WTC11 (cell line): ENCODE measurements at regions not wholly inside any gene's neighbourhood (a gene's known extent, or its start where the extent isn't known, plus 50 kb on each side); places are given as distances from the start of the nearest gene placed in this dataset.

Source experiments
- ATAC-seq: fragments of 200-7000 bp; cut with Tn5 transposase; 2 replicates; pipeline ENCODE4 v1.10.0; 2021; ENCODE audit warnings: mild to moderate bottlenecking, moderate library complexity
- CTCF ChIA-PET: fragments of 300-600 bp; sonication (Branson Sonifier 250); formaldehyde crosslinking; loops from one replicate; lab custom pipeline; 2021; ENCODE audit warnings: antibody characterized with exemption; lab: Charles Lee
- POLR2A ChIA-PET: fragments of 350-600 bp; sonication (Branson Sonifier 250); formaldehyde crosslinking; loops from one replicate; lab custom pipeline; 2021; ENCODE audit warnings: antibody characterized with exemption; lab: Charles Lee
- DNase-seq: peaks from one replicate; pipeline ENCODE4 v3.0.0; 2021; ENCODE audit warnings: low spot score
- H3K27ac Mint-ChIP-seq: 2 replicates; pipeline ENCODE4 v1.8.0; 2021; ENCODE audit warnings: mixed read lengths
- H3K27me3 Mint-ChIP-seq: 2 replicates; pipeline ENCODE4 v1.8.0; 2021; ENCODE audit warnings: low read depth, mild to moderate bottlenecking, moderate library complexity, mixed read lengths
- H3K36me3 Mint-ChIP-seq: 2 replicates; pipeline ENCODE4 v1.8.0; 2021; ENCODE audit warnings: mixed read lengths
- H3K4me1 Mint-ChIP-seq: 2 replicates; pipeline ENCODE4 v1.8.0; 2022; ENCODE audit warnings: mixed read lengths
- H3K4me3 Mint-ChIP-seq: 2 replicates; pipeline ENCODE4 v1.8.0; 2021; ENCODE audit warnings: mild to moderate bottlenecking, moderate library complexity, mixed read lengths
- H3K9me3 Mint-ChIP-seq: 2 replicates; pipeline ENCODE4 v1.8.0; 2021; ENCODE audit warnings: mixed read lengths
- CDX4 ChIP-seq: fragments of 250-450 bp; sonication (Bioruptor Pico); IDR thresholded peaks from 2 replicates; pipeline ENCODE4 v1.9.0; 2021; ENCODE audit warnings: moderate library complexity, mild to moderate bottlenecking, inconsistent platforms, borderline replicate concordance
- ELF4 ChIP-seq: sonication (generic); formaldehyde crosslinking; IDR thresholded peaks from 2 replicates; pipeline ENCODE4 v1.8.1; 2022; ENCODE audit warnings: low read depth, mild to moderate bottlenecking, moderate library complexity, missing genetic modification reagents
- ERG ChIP-seq: fragments of 250-450 bp; sonication (Bioruptor Pico); IDR thresholded peaks from 2 replicates; pipeline ENCODE4 v1.8.0; 2021; ENCODE audit warnings: mild to moderate bottlenecking
- ETV6 ChIP-seq: sonication (generic); formaldehyde crosslinking; IDR thresholded peaks from 2 replicates; pipeline ENCODE4 v1.8.1; 2022; ENCODE audit warnings: mild to moderate bottlenecking, missing genetic modification reagents
- GTF2I ChIP-seq: fragments of 250-450 bp; sonication (Bioruptor Pico); conservative IDR thresholded peaks from 2 replicates; pipeline ENCODE4 v1.4.0; 2021; ENCODE audit warnings: mild to moderate bottlenecking
- JAZF1 ChIP-seq: fragments of 250-450 bp; sonication (Bioruptor Pico); IDR thresholded peaks from 2 replicates; pipeline ENCODE4 v1.9.0; 2021; ENCODE audit warnings: moderate library complexity, mild to moderate bottlenecking, inconsistent platforms
- MYBL2 ChIP-seq: sonication (generic); formaldehyde crosslinking; IDR thresholded peaks from 2 replicates; pipeline ENCODE4 v1.8.1; 2023; ENCODE audit warnings: mild to moderate bottlenecking, moderate library complexity, missing genetic modification reagents
- NFE2L1 ChIP-seq: sonication (generic); formaldehyde crosslinking; IDR thresholded peaks from 2 replicates; pipeline ENCODE4 v1.8.1; 2023; ENCODE audit warnings: missing genetic modification reagents
- NFYB ChIP-seq: sonication (generic); formaldehyde crosslinking; conservative IDR thresholded peaks from 2 replicates; pipeline ENCODE4 v1.8.0; 2022; ENCODE audit warnings: low read depth, missing genetic modification reagents
- SOX15 ChIP-seq: fragments of 250-450 bp; sonication (Bioruptor Pico); IDR thresholded peaks from 2 replicates; pipeline ENCODE4 v1.9.0; 2021; ENCODE audit warnings: mild to moderate bottlenecking
- TEAD4 ChIP-seq: sonication (generic); formaldehyde crosslinking; IDR thresholded peaks from 2 replicates; pipeline ENCODE4 v1.8.0; 2022; ENCODE audit warnings: mild to moderate bottlenecking, missing genetic modification reagents
- ZBTB21 ChIP-seq: sonication (generic); formaldehyde crosslinking; IDR thresholded peaks from 2 replicates; pipeline ENCODE4 v1.8.1; 2023; ENCODE audit warnings: mild to moderate bottlenecking, missing genetic modification reagents, borderline replicate concordance
- ZSCAN18 ChIP-seq: fragments of 250-450 bp; sonication (Bioruptor Pico); IDR thresholded peaks from 2 replicates; pipeline ENCODE4 v2.1.2; 2022; ENCODE audit warnings: mild to moderate bottlenecking, moderate library complexity
- TF ChIP-seq, protein P1 (sequence below): fragments of 250-450 bp; sonication (Bioruptor Pico); IDR thresholded peaks from 2 replicates; pipeline ENCODE4 v1.9.0; 2021; ENCODE audit warnings: mild to moderate bottlenecking
- TF ChIP-seq, protein P2 (sequence below): sonication (generic); formaldehyde crosslinking; IDR thresholded peaks from 2 replicates; pipeline ENCODE4 v1.8.1; 2023; ENCODE audit warnings: mild to moderate bottlenecking, missing genetic modification reagents
- TF ChIP-seq, protein P3 (sequence below): fragments of 250-450 bp; sonication (Bioruptor Pico); conservative IDR thresholded peaks from 2 replicates; pipeline ENCODE4 v1.9.0; 2021; ENCODE audit warnings: mild to moderate bottlenecking
- TF ChIP-seq, protein P4 (sequence below): sonication (generic); formaldehyde crosslinking; IDR thresholded peaks from 2 replicates; pipeline ENCODE4 v1.8.1; 2022; ENCODE audit warnings: mild to moderate bottlenecking, missing genetic modification reagents, moderate library complexity, borderline replicate concordance

DNA sequence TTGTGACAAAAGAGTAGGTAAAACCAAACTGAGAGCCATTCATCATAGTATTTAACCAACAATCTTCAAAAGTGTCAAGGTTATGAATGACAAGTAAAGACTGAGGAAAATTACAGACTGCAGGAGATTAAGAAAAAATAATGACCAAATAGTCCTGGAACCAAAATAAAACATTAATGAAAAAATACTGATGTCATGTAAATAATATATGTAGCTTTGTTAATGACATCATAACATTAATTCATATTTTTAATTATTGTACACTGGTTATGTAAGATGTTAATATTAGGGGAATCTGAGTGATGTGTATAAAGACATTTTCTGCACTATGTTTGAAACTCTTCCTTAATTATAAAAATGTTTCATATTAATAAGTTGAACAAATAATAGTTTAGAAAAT, 436.7 kb downstream of the CYLC2 start (continued):
- TF ChIP-seq, protein P1, sequence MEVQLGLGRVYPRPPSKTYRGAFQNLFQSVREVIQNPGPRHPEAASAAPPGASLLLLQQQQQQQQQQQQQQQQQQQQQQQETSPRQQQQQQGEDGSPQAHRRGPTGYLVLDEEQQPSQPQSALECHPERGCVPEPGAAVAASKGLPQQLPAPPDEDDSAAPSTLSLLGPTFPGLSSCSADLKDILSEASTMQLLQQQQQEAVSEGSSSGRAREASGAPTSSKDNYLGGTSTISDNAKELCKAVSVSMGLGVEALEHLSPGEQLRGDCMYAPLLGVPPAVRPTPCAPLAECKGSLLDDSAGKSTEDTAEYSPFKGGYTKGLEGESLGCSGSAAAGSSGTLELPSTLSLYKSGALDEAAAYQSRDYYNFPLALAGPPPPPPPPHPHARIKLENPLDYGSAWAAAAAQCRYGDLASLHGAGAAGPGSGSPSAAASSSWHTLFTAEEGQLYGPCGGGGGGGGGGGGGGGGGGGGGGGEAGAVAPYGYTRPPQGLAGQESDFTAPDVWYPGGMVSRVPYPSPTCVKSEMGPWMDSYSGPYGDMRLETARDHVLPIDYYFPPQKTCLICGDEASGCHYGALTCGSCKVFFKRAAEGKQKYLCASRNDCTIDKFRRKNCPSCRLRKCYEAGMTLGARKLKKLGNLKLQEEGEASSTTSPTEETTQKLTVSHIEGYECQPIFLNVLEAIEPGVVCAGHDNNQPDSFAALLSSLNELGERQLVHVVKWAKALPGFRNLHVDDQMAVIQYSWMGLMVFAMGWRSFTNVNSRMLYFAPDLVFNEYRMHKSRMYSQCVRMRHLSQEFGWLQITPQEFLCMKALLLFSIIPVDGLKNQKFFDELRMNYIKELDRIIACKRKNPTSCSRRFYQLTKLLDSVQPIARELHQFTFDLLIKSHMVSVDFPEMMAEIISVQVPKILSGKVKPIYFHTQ = no peak
- TF ChIP-seq TEAD4 (CRISPR knock-in tag) (no peak), NFYB (CRISPR knock-in tag) (no peak), SOX15 (CRISPR knock-in tag) (no peak), ERG (CRISPR knock-in tag) (no peak), ETV6 (no peak), GTF2I (CRISPR knock-in tag) (no peak), MYBL2 (CRISPR knock-in tag) (no peak)

GRCh38 chr9:103444176-103444575, 449.0 kb downstream of the CYLC2 start:
- H3K36me3 Mint-ChIP-seq = no peaks in the 10 kb centered on the region
- ChIA-PET POLR2A (no interaction called here), CTCF (no interaction called here)
- no peak for TF ChIP-seq ZBTB21 (CRISPR knock-in tag)
- TF ChIP-seq, protein P2, sequence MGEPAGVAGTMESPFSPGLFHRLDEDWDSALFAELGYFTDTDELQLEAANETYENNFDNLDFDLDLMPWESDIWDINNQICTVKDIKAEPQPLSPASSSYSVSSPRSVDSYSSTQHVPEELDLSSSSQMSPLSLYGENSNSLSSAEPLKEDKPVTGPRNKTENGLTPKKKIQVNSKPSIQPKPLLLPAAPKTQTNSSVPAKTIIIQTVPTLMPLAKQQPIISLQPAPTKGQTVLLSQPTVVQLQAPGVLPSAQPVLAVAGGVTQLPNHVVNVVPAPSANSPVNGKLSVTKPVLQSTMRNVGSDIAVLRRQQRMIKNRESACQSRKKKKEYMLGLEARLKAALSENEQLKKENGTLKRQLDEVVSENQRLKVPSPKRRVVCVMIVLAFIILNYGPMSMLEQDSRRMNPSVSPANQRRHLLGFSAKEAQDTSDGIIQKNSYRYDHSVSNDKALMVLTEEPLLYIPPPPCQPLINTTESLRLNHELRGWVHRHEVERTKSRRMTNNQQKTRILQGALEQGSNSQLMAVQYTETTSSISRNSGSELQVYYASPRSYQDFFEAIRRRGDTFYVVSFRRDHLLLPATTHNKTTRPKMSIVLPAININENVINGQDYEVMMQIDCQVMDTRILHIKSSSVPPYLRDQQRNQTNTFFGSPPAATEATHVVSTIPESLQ (CRISPR knock-in tag) = no peak
- no peak for TF ChIP-seq ZSCAN18 (CRISPR knock-in tag)
- TF ChIP-seq ELF4 (CRISPR knock-in tag) = no peak
- TF ChIP-seq, protein P3, sequence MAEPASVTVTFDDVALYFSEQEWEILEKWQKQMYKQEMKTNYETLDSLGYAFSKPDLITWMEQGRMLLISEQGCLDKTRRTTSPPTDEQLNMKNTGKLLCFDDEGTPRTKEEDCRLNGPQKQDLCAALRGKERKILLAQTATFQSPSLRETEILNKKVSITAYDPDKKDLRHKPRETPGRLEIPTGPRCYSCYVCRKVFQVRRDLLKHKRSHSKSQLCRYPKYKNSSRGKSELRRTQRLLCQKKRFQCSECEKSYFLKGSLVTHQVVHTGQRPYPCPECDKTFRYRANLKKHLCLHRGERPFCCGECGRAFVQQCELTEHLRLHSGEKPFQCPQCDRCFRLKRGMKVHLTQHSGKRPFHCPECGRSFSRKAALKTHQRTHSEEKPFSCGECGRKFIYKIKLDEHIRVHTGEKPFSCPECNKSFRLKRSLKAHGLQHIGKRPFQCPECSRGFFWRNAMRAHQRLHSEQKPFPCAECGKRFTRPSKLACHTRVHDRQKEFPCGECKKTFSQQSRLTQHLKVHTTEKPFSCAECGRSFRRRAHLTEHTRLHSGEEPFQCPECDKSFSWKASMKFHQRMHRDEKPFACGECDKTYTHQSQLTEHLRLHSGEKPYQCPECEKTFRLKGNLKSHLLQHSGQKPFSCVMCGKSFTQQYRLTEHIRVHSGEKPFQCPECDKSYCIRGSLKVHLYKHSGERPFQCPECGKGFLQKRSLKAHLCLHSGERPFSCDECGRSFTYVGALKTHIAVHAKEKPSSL (CRISPR knock-in tag) = no peak
- TF ChIP-seq, protein P4, sequence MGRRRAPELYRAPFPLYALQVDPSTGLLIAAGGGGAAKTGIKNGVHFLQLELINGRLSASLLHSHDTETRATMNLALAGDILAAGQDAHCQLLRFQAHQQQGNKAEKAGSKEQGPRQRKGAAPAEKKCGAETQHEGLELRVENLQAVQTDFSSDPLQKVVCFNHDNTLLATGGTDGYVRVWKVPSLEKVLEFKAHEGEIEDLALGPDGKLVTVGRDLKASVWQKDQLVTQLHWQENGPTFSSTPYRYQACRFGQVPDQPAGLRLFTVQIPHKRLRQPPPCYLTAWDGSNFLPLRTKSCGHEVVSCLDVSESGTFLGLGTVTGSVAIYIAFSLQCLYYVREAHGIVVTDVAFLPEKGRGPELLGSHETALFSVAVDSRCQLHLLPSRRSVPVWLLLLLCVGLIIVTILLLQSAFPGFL (CRISPR knock-in tag) = no peak
- TF ChIP-seq, protein P1 = no peak
- no peak for TF ChIP-seq ETV6
- no peak for TF ChIP-seq JAZF1 (CRISPR knock-in tag)
- no peak for TF ChIP-seq NFE2L1 (CRISPR knock-in tag)
- TF ChIP-seq CDX4 (CRISPR knock-in tag) = no peak
- TF ChIP-seq, all 79 proteins: peak for 0
- Mint-ChIP-seq H3K27me3 (no peaks in the 10 kb centered on the region; the same call in 1 of the 2 replicates), H3K9me3 (peaks cover 4% of the 10 kb centered on the region), H3K4me1 (no peaks in the 10 kb centered on the region), H3K4me3 (no peak overlapping the region), H3K27ac (no peak overlapping the region)
- ATAC-seq (no peak), DNase-seq (no peak)
